GM19452 (cell line): ENCODE measurements at regions not wholly inside any gene's neighbourhood (a gene's known extent, or its start where the extent isn't known, plus 50 kb on each side); places are given as distances from the start of the nearest gene placed in this dataset.

Experiments
- ATAC-seq: cut with Tn5 transposase; IDR thresholded peaks from one replicate; pipeline ENCODE4 v1.9.1; 2021; ENCODE audit not compliant: unreplicated experiment

GRCh38 chr13:33686772-33687480, 131.0 kb upstream of the RFC3 start:
- ATAC-seq, result no peak

- no peak for ATAC-seq
Observed at GRCh38 chr13:33690354-33690753, 127.6 kb upstream of the RFC3 start.

- ATAC-seq, result no peak
Observed at GRCh38 chr13:33691980-33692379, 126.0 kb upstream of the RFC3 start.

GRCh38 chr13:33692531-33692930, 125.4 kb upstream of the RFC3 start:
- ATAC-seq, result no peak

GRCh38 chr13:33694546-33694945, 123.4 kb upstream of the RFC3 start:
- ATAC-seq, result no peak

- no peak for ATAC-seq
Observed at GRCh38 chr13:33696530-33696929, 121.4 kb upstream of the RFC3 start.

GRCh38 chr13:33697926-33698325, 120.0 kb upstream of the RFC3 start:
- no peak for ATAC-seq

- no peak for ATAC-seq
Observed at GRCh38 chr13:33707449-33707848, 110.5 kb upstream of the RFC3 start.

GRCh38 chr13:33710924-33711323, 107.0 kb upstream of the RFC3 start:
- no peak for ATAC-seq

GRCh38 chr13:33711436-33711835, 106.5 kb upstream of the RFC3 start:
- ATAC-seq, result no peak

- no peak for ATAC-seq
Observed at GRCh38 chr13:33717775-33718174, 100.2 kb upstream of the RFC3 start.

- no peak for ATAC-seq
Observed at GRCh38 chr13:33721724-33722123, 96.2 kb upstream of the RFC3 start.

GRCh38 chr13:33722216-33722915, 95.6 kb upstream of the RFC3 start:
- ATAC-seq, result no peak

GRCh38 chr13:33723365-33723764, 94.6 kb upstream of the RFC3 start:
- no peak for ATAC-seq

GRCh38 chr13:33723772-33724435, 94.0 kb upstream of the RFC3 start:
- peak; percentile 56 for ATAC-seq

- ATAC-seq, result no peak
Observed at GRCh38 chr13:33725340-33725739, 92.6 kb upstream of the RFC3 start.

GRCh38 chr13:33727297-33728083, 90.5 kb upstream of the RFC3 start:
- ATAC-seq, result no peak

- ATAC-seq, result peak; percentile 84
Observed at GRCh38 chr13:33728271-33729037, 89.5 kb upstream of the RFC3 start.

GRCh38 chr13:33730147-33730546, 87.8 kb upstream of the RFC3 start:
- ATAC-seq, result no peak

GRCh38 chr13:33730619-33731018, 87.3 kb upstream of the RFC3 start:
- ATAC-seq, result no peak

- no peak for ATAC-seq
Observed at GRCh38 chr13:33735276-33735675, 82.7 kb upstream of the RFC3 start.
